NB4 (cell line): ENCODE measurements at regions not wholly inside any gene's neighbourhood (a gene's known extent, or its start where the extent isn't known, plus 50 kb on each side); places are given as distances from the start of the nearest gene placed in this dataset.

ENCODE experiments used
- CTCF ChIP-seq: IDR thresholded peaks from one replicate; pipeline ENCODE4 v1.5.1; 2012; ENCODE audit warnings: low read depth, low read length
- MAX ChIP-seq: IDR thresholded peaks from 2 replicates; pipeline ENCODE4 v1.6.1; 2011; ENCODE audit warnings: low read depth, low read length
- MYC ChIP-seq: IDR thresholded peaks from 2 replicates; pipeline ENCODE4 v1.6.1; 2011; ENCODE audit warnings: low read depth, low read length
- POLR2A ChIP-seq: IDR thresholded peaks from 2 replicates; pipeline ENCODE4 v1.6.1; 2011; ENCODE audit warnings: mild to moderate bottlenecking; ENCODE audit not compliant: insufficient read length; ENCODE audit errors: extremely low read depth

- no peak for TF ChIP-seq CTCF
- no peak for TF ChIP-seq POLR2A
- TF ChIP-seq MYC, result no peak
- TF ChIP-seq MAX, result no peak
These were observed 184.0 kb downstream of the DSC3 start for GRCh38 chr18:30858560-30858959.
